DND-41 (cell line): ENCODE measurements at regions not wholly inside any gene's neighbourhood (a gene's known extent, or its start where the extent isn't known, plus 50 kb on each side); places are given as distances from the start of the nearest gene placed in this dataset.

ENCODE experiments used
- CTCF ChIP-seq: IDR thresholded peaks from 2 replicates; pipeline ENCODE4 v1.5.1; 2012; ENCODE audit warnings: borderline replicate concordance, low read length, moderate library complexity, mild to moderate bottlenecking; ENCODE audit not compliant: poor library complexity, severe bottlenecking; ENCODE audit errors: extremely low read depth
- EZH2 ChIP-seq: IDR thresholded peaks from 3 replicates; pipeline ENCODE4 v1.6.1; 2012; ENCODE audit warnings: borderline replicate concordance, low read depth, mild to moderate bottlenecking, moderate library complexity, low read length, inconsistent platforms; ENCODE audit not compliant: severe bottlenecking

- no peak for TF ChIP-seq EZH2
- TF ChIP-seq CTCF, result no peak
Observed at GRCh38 chr3:31455524-31455923, 77.2 kb upstream of the STT3B start.
